ENCODE measurements at regions not wholly inside any gene's neighbourhood (a gene's known extent, or its start where the extent isn't known, plus 50 kb on each side); places are given as distances from the start of the nearest gene placed in this dataset.

- no peaks in the 10 kb centered on the region for H3K36me3 ChIP-seq (ENCODE audit: control insufficient read depth in 1 of 2, insufficient read depth in 2 of 2, low read length in 2 of 2)
- H3K4me3 ChIP-seq (ENCODE audit: low read depth in 1 of 2, low read length in 2 of 2) = no peak overlapping the region
- H3K27me3 ChIP-seq (ENCODE audit: low read depth, low read length) = no peaks in the 10 kb centered on the region
- H3K4me1 ChIP-seq (ENCODE audit: control insufficient read depth in 1 of 2, insufficient read depth in 2 of 2, low read length in 2 of 2) = peaks cover 4 to 9% of the 10 kb centered on the region in 2 donors
- H3K9me3 ChIP-seq (ENCODE audit: control insufficient read depth in 1 of 2, low read length in 2 of 2) = no peaks in the 10 kb centered on the region
- no peak overlapping the region for H3K27ac ChIP-seq (ENCODE audit: low read length)
These were observed 95.4 kb upstream of the CYP1B1 start for GRCh38 chr2:38171208-38171855.

- H3K27me3 ChIP-seq (ENCODE audit: low read depth, low read length) = no peaks in the 10 kb centered on the region
- no peaks in the 10 kb centered on the region for H3K9me3 ChIP-seq (ENCODE audit: control insufficient read depth in 1 of 2, low read length in 2 of 2)
- peaks cover 4 to 9% of the 10 kb centered on the region in 2 donors for H3K4me1 ChIP-seq (ENCODE audit: control insufficient read depth in 1 of 2, insufficient read depth in 2 of 2, low read length in 2 of 2)
- no peak overlapping the region for H3K4me3 ChIP-seq (ENCODE audit: low read depth in 1 of 2, low read length in 2 of 2)
- no peak overlapping the region for H3K27ac ChIP-seq (ENCODE audit: low read length)
- no peaks in the 10 kb centered on the region for H3K36me3 ChIP-seq (ENCODE audit: control insufficient read depth in 1 of 2, insufficient read depth in 2 of 2, low read length in 2 of 2)
These were observed 94.8 kb upstream of the CYP1B1 start for GRCh38 chr2:38170733-38171132.

- Histone ChIP-seq H3K36me3 (ENCODE audit: control insufficient read depth in 1 of 2, insufficient read depth in 2 of 2, low read length in 2 of 2) (no peaks in the 10 kb centered on the region), H3K4me1 (ENCODE audit: control insufficient read depth in 1 of 2, insufficient read depth in 2 of 2, low read length in 2 of 2) (peaks cover 4 to 12% of the 10 kb centered on the region in 2 donors), H3K27ac (ENCODE audit: low read length) (no peak overlapping the region), H3K27me3 (ENCODE audit: low read depth, low read length) (no peaks in the 10 kb centered on the region), H3K9me3 (ENCODE audit: control insufficient read depth in 1 of 2, low read length in 2 of 2) (no peaks in the 10 kb centered on the region), H3K4me3 (ENCODE audit: low read depth in 1 of 2, low read length in 2 of 2) (no peak overlapping the region)
These were observed 94.1 kb upstream of the CYP1B1 start for GRCh38 chr2:38170067-38170466.

GRCh38 chr2:38168710-38169480 lies 92.9 kb upstream of the CYP1B1 start:
- Histone ChIP-seq H3K36me3 (ENCODE audit: control insufficient read depth in 1 of 2, insufficient read depth in 2 of 2, low read length in 2 of 2) (no peaks in the 10 kb centered on the region), H3K9me3 (ENCODE audit: control insufficient read depth in 1 of 2, low read length in 2 of 2) (no peaks in the 10 kb centered on the region), H3K27me3 (ENCODE audit: low read depth, low read length) (no peaks in the 10 kb centered on the region), H3K4me3 (ENCODE audit: low read depth in 1 of 2, low read length in 2 of 2) (no peak overlapping the region), H3K4me1 (ENCODE audit: control insufficient read depth in 1 of 2, insufficient read depth in 2 of 2, low read length in 2 of 2) (peaks cover 0 to 14% of the 10 kb centered on the region in 2 donors), H3K27ac (ENCODE audit: low read length) (no peak overlapping the region)

GRCh38 chr2:38167968-38168350 lies 92.0 kb upstream of the CYP1B1 start:
- H3K36me3 ChIP-seq (ENCODE audit: control insufficient read depth in 1 of 2, insufficient read depth in 2 of 2, low read length in 2 of 2) = no peaks in the 10 kb centered on the region
- no peak overlapping the region for H3K4me3 ChIP-seq (ENCODE audit: low read depth in 1 of 2, low read length in 2 of 2)
- no peaks in the 10 kb centered on the region for H3K27me3 ChIP-seq (ENCODE audit: low read depth, low read length)
- H3K27ac ChIP-seq (ENCODE audit: low read length) = no peak overlapping the region
- H3K4me1 ChIP-seq (ENCODE audit: control insufficient read depth in 1 of 2, insufficient read depth in 2 of 2, low read length in 2 of 2) = peaks cover 0 to 14% of the 10 kb centered on the region in 2 donors
- H3K9me3 ChIP-seq (ENCODE audit: control insufficient read depth in 1 of 2, low read length in 2 of 2) = no peaks in the 10 kb centered on the region

GRCh38 chr2:38165698-38166097 lies 89.7 kb upstream of the CYP1B1 start:
- H3K36me3 ChIP-seq (ENCODE audit: control insufficient read depth in 1 of 2, insufficient read depth in 2 of 2, low read length in 2 of 2) = no peaks in the 10 kb centered on the region
- no peak overlapping the region for H3K4me3 ChIP-seq (ENCODE audit: low read depth in 1 of 2, low read length in 2 of 2)
- H3K27me3 ChIP-seq (ENCODE audit: low read depth, low read length) = no peaks in the 10 kb centered on the region
- no peak overlapping the region for H3K27ac ChIP-seq (ENCODE audit: low read length)
- peaks cover 0 to 14% of the 10 kb centered on the region in 2 donors for H3K4me1 ChIP-seq (ENCODE audit: control insufficient read depth in 1 of 2, insufficient read depth in 2 of 2, low read length in 2 of 2)
- no peaks in the 10 kb centered on the region for H3K9me3 ChIP-seq (ENCODE audit: control insufficient read depth in 1 of 2, low read length in 2 of 2)

GRCh38 chr2:38164881-38165280 lies 88.9 kb upstream of the CYP1B1 start:
- Histone ChIP-seq H3K4me3 (ENCODE audit: low read depth in 1 of 2, low read length in 2 of 2) (no peak overlapping the region), H3K27ac (ENCODE audit: low read length) (no peak overlapping the region), H3K36me3 (ENCODE audit: control insufficient read depth in 1 of 2, insufficient read depth in 2 of 2, low read length in 2 of 2) (no peaks in the 10 kb centered on the region), H3K4me1 (ENCODE audit: control insufficient read depth in 1 of 2, insufficient read depth in 2 of 2, low read length in 2 of 2) (peaks cover 0 to 14% of the 10 kb centered on the region in 2 donors), H3K9me3 (ENCODE audit: control insufficient read depth in 1 of 2, low read length in 2 of 2) (no peaks in the 10 kb centered on the region), H3K27me3 (ENCODE audit: low read depth, low read length) (no peaks in the 10 kb centered on the region)

GRCh38 chr2:38163579-38163978 lies 87.6 kb upstream of the CYP1B1 start:
- Histone ChIP-seq H3K9me3 (ENCODE audit: control insufficient read depth in 1 of 2, low read length in 2 of 2) (no peaks in the 10 kb centered on the region), H3K36me3 (ENCODE audit: control insufficient read depth in 1 of 2, insufficient read depth in 2 of 2, low read length in 2 of 2) (no peaks in the 10 kb centered on the region), H3K27me3 (ENCODE audit: low read depth, low read length) (no peaks in the 10 kb centered on the region), H3K4me1 (ENCODE audit: control insufficient read depth in 1 of 2, insufficient read depth in 2 of 2, low read length in 2 of 2) (peaks cover 0 to 12% of the 10 kb centered on the region in 2 donors), H3K4me3 (ENCODE audit: low read depth in 1 of 2, low read length in 2 of 2) (no peak overlapping the region), H3K27ac (ENCODE audit: low read length) (no peak overlapping the region)

GRCh38 chr2:38163006-38163405 lies 87.1 kb upstream of the CYP1B1 start:
- Histone ChIP-seq H3K27ac (ENCODE audit: low read length) (no peak overlapping the region), H3K36me3 (ENCODE audit: control insufficient read depth in 1 of 2, insufficient read depth in 2 of 2, low read length in 2 of 2) (no peaks in the 10 kb centered on the region), H3K4me3 (ENCODE audit: low read depth in 1 of 2, low read length in 2 of 2) (no peak overlapping the region), H3K4me1 (ENCODE audit: control insufficient read depth in 1 of 2, insufficient read depth in 2 of 2, low read length in 2 of 2) (peaks cover 0 to 10% of the 10 kb centered on the region in 2 donors), H3K9me3 (ENCODE audit: control insufficient read depth in 1 of 2, low read length in 2 of 2) (no peaks in the 10 kb centered on the region), H3K27me3 (ENCODE audit: low read depth, low read length) (no peaks in the 10 kb centered on the region)

GRCh38 chr2:38160516-38160915 lies 84.6 kb upstream of the CYP1B1 start:
- Histone ChIP-seq H3K36me3 (ENCODE audit: control insufficient read depth in 1 of 2, insufficient read depth in 2 of 2, low read length in 2 of 2) (no peaks in the 10 kb centered on the region), H3K4me1 (ENCODE audit: control insufficient read depth in 1 of 2, insufficient read depth in 2 of 2, low read length in 2 of 2) (peaks cover 0 to 5% of the 10 kb centered on the region in 2 donors), H3K27ac (ENCODE audit: low read length) (no peak overlapping the region), H3K4me3 (ENCODE audit: low read depth in 1 of 2, low read length in 2 of 2) (no peak overlapping the region), H3K9me3 (ENCODE audit: control insufficient read depth in 1 of 2, low read length in 2 of 2) (no peaks in the 10 kb centered on the region), H3K27me3 (ENCODE audit: low read depth, low read length) (no peaks in the 10 kb centered on the region)

- Histone ChIP-seq H3K4me3 (ENCODE audit: low read depth in 1 of 2, low read length in 2 of 2) (no peak overlapping the region), H3K36me3 (ENCODE audit: control insufficient read depth in 1 of 2, insufficient read depth in 2 of 2, low read length in 2 of 2) (no peaks in the 10 kb centered on the region), H3K9me3 (ENCODE audit: control insufficient read depth in 1 of 2, low read length in 2 of 2) (no peaks in the 10 kb centered on the region), H3K4me1 (ENCODE audit: control insufficient read depth in 1 of 2, insufficient read depth in 2 of 2, low read length in 2 of 2) (no peaks in the 10 kb centered on the region), H3K27me3 (ENCODE audit: low read depth, low read length) (no peaks in the 10 kb centered on the region), H3K27ac (ENCODE audit: low read length) (peak overlapping the region; percentile 57)
These were observed 83.6 kb upstream of the CYP1B1 start for GRCh38 chr2:38159597-38159996.

Data from muscle layer of duodenum (tissue), 2 donors.